ENCODE measurements at regions not wholly inside any gene's neighbourhood (a gene's known extent, or its start where the extent isn't known, plus 50 kb on each side); places are given as distances from the start of the nearest gene placed in this dataset.

DNA sequence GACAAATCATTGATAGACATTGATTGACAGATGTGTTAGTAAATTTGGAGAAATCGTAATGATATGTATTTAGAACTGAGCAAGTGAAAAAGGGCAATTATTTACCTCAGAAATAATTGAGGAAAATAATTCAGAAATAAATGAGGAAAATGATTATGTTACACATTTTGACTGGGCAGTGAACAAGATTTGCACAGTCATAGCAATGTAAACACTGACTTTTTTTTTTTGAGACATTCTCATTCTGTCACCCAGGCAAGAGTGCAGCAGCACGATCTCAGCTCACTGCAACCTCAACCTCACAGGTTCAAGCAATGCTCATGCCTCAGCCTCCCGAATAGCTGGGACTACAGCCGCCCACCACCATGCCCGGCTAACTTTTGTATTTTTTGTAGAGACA lies 211.7 kb downstream of the SP3 start:
- H3K27ac Mint-ChIP-seq = no peak overlapping the region
- intact Hi-C loops (cut with micrococcal nuclease) = no loop called here
- H3K4me1 Mint-ChIP-seq (ENCODE audit: low read depth) = no peaks in the 10 kb centered on the region
- no peaks in the 10 kb centered on the region for H3K9me3 Mint-ChIP-seq
- no peak overlapping the region for H3K4me3 Mint-ChIP-seq (ENCODE audit: low read depth)
- H3K36me3 Mint-ChIP-seq (ENCODE audit: low read depth) = no peaks in the 10 kb centered on the region
- DNase-seq (ENCODE audit: low spot score) = no peak
- H3K27me3 Mint-ChIP-seq (ENCODE audit: low read depth) = peaks cover 10% of the 10 kb centered on the region

- peaks cover 13% of the 10 kb centered on the region for H3K27me3 Mint-ChIP-seq (ENCODE audit: low read depth)
- no peak for DNase-seq (ENCODE audit: low spot score)
- no peak overlapping the region for H3K27ac Mint-ChIP-seq
- no peaks in the 10 kb centered on the region for H3K9me3 Mint-ChIP-seq
- intact Hi-C loops (cut with micrococcal nuclease) = no loop called here
- H3K4me1 Mint-ChIP-seq (ENCODE audit: low read depth) = no peaks in the 10 kb centered on the region
- no peak overlapping the region for H3K4me3 Mint-ChIP-seq (ENCODE audit: low read depth)
- no peaks in the 10 kb centered on the region for H3K36me3 Mint-ChIP-seq (ENCODE audit: low read depth)
Observed at GRCh38 chr2:173754165-173754564, 211.0 kb downstream of the SP3 start.

- no peak overlapping the region for H3K4me3 Mint-ChIP-seq (ENCODE audit: low read depth)
- H3K27ac Mint-ChIP-seq = no peak overlapping the region
- H3K4me1 Mint-ChIP-seq (ENCODE audit: low read depth) = no peaks in the 10 kb centered on the region
- H3K27me3 Mint-ChIP-seq (ENCODE audit: low read depth) = peaks cover 11% of the 10 kb centered on the region
- H3K9me3 Mint-ChIP-seq = no peaks in the 10 kb centered on the region
- no peaks in the 10 kb centered on the region for H3K36me3 Mint-ChIP-seq (ENCODE audit: low read depth)
- intact Hi-C loops (cut with micrococcal nuclease) = no loop called here
- no peak for DNase-seq (ENCODE audit: low spot score)
Observed at GRCh38 chr2:173754837-173755236, 210.3 kb downstream of the SP3 start.

GRCh38 chr2:173755798-173756197 lies 209.4 kb downstream of the SP3 start:
- no peak overlapping the region for H3K4me3 Mint-ChIP-seq (ENCODE audit: low read depth)
- peaks cover 8% of the 10 kb centered on the region for H3K27me3 Mint-ChIP-seq (ENCODE audit: low read depth)
- no peaks in the 10 kb centered on the region for H3K36me3 Mint-ChIP-seq (ENCODE audit: low read depth)
- H3K9me3 Mint-ChIP-seq = no peaks in the 10 kb centered on the region
- H3K4me1 Mint-ChIP-seq (ENCODE audit: low read depth) = no peaks in the 10 kb centered on the region
- intact Hi-C loops (cut with micrococcal nuclease) = no loop called here
- no peak for DNase-seq (ENCODE audit: low spot score)
- H3K27ac Mint-ChIP-seq = no peak overlapping the region

DNA sequence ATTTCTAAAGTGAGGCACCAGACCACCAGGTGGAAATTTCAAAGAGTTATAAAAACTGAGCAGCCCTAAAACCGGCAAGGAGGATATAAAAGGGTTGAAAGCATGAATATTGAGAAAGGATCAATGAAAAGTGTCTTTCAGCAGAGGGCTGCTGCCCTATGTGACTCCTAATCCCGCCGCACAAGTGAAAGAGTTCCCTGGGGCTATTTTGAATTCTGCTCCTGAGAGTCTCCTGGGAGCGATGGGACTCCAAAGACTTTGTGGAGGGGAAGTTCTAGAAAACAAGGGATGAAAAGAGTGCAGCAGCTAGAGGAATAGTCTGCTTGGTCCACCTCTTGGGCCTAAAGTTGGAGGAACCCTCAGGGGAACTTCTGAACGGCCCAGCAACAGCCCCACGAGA lies 205.2 kb downstream of the SP3 start:
- Mint-ChIP-seq H3K4me1 (ENCODE audit: low read depth) (no peaks in the 10 kb centered on the region), H3K9me3 (no peaks in the 10 kb centered on the region), H3K36me3 (ENCODE audit: low read depth) (no peaks in the 10 kb centered on the region), H3K27me3 (ENCODE audit: low read depth) (peaks cover 8% of the 10 kb centered on the region), H3K27ac (no peak overlapping the region), H3K4me3 (ENCODE audit: low read depth) (no peak overlapping the region)
- intact Hi-C loops (cut with micrococcal nuclease) = no loop called here
- no peak for DNase-seq (ENCODE audit: low spot score)

GRCh38 chr2:173760553-173760952 lies 204.6 kb downstream of the SP3 start:
- intact Hi-C loops (cut with micrococcal nuclease) = no loop called here
- DNase-seq (ENCODE audit: low spot score) = no peak
- Mint-ChIP-seq H3K27me3 (ENCODE audit: low read depth) (peaks cover 8% of the 10 kb centered on the region), H3K27ac (no peak overlapping the region), H3K9me3 (no peaks in the 10 kb centered on the region), H3K36me3 (ENCODE audit: low read depth) (no peaks in the 10 kb centered on the region), H3K4me3 (ENCODE audit: low read depth) (no peak overlapping the region), H3K4me1 (ENCODE audit: low read depth) (no peaks in the 10 kb centered on the region)

DNA sequence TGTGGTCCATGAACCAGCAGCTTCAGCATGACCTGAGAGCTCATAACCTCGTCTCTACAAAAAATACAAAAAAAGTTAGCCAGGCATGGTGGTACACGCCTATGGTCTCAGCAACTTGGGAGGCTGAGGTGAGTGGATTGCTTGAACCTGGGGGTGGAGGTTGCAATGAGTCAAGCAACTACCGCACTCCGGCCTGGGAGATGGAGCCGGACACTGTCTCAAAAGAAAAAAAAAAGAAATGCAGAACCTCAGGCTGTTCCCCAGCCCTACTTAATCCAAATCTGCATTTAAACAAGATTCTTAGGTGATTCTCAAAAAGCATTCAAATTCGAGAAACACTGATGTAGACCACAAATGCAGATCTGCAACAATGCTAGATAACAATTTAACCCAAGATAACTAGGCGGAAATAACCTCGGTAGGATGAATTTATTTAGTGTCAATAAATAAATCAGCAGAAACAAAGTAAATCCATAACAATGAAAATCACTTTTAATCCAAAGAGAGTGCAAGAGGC lies 203.5 kb downstream of the SP3 start:
- Mint-ChIP-seq H3K27me3 (ENCODE audit: low read depth) (peaks cover 8% of the 10 kb centered on the region), H3K4me1 (ENCODE audit: low read depth) (no peaks in the 10 kb centered on the region), H3K9me3 (no peaks in the 10 kb centered on the region), H3K27ac (no peak overlapping the region), H3K36me3 (ENCODE audit: low read depth) (no peaks in the 10 kb centered on the region), H3K4me3 (ENCODE audit: low read depth) (no peak overlapping the region)
- intact Hi-C loops (cut with micrococcal nuclease) = no loop called here
- DNase-seq (ENCODE audit: low spot score) = no peak

GRCh38 chr2:173762221-173762620 lies 203.0 kb downstream of the SP3 start:
- Mint-ChIP-seq H3K27ac (no peak overlapping the region), H3K9me3 (no peaks in the 10 kb centered on the region), H3K36me3 (ENCODE audit: low read depth) (no peaks in the 10 kb centered on the region), H3K27me3 (ENCODE audit: low read depth) (peaks cover 10% of the 10 kb centered on the region), H3K4me3 (ENCODE audit: low read depth) (no peak overlapping the region), H3K4me1 (ENCODE audit: low read depth) (no peaks in the 10 kb centered on the region)
- intact Hi-C loops (cut with micrococcal nuclease) = no loop called here
- no peak for DNase-seq (ENCODE audit: low spot score)

GRCh38 chr2:173762864-173763263 lies 202.3 kb downstream of the SP3 start:
- H3K27ac Mint-ChIP-seq = no peak overlapping the region
- H3K9me3 Mint-ChIP-seq = no peaks in the 10 kb centered on the region
- peaks cover 10% of the 10 kb centered on the region for H3K27me3 Mint-ChIP-seq (ENCODE audit: low read depth)
- intact Hi-C loops (cut with micrococcal nuclease) = no loop called here
- no peak overlapping the region for H3K4me3 Mint-ChIP-seq (ENCODE audit: low read depth)
- no peaks in the 10 kb centered on the region for H3K4me1 Mint-ChIP-seq (ENCODE audit: low read depth)
- H3K36me3 Mint-ChIP-seq (ENCODE audit: low read depth) = no peaks in the 10 kb centered on the region
- DNase-seq (ENCODE audit: low spot score) = no peak

- Mint-ChIP-seq H3K27me3 (ENCODE audit: low read depth) (peaks cover 10% of the 10 kb centered on the region), H3K27ac (no peak overlapping the region), H3K4me3 (ENCODE audit: low read depth) (no peak overlapping the region), H3K36me3 (ENCODE audit: low read depth) (no peaks in the 10 kb centered on the region), H3K9me3 (no peaks in the 10 kb centered on the region), H3K4me1 (ENCODE audit: low read depth) (no peaks in the 10 kb centered on the region)
- intact Hi-C loops (cut with micrococcal nuclease) = no loop called here
- no peak for DNase-seq (ENCODE audit: low spot score)
Observed at GRCh38 chr2:173763641-173764040, 201.5 kb downstream of the SP3 start.

- H3K4me3 Mint-ChIP-seq (ENCODE audit: low read depth) = no peak overlapping the region
- intact Hi-C loops (cut with micrococcal nuclease) = no loop called here
- H3K4me1 Mint-ChIP-seq (ENCODE audit: low read depth) = no peaks in the 10 kb centered on the region
- peaks cover 7% of the 10 kb centered on the region for H3K27me3 Mint-ChIP-seq (ENCODE audit: low read depth)
- no peaks in the 10 kb centered on the region for H3K9me3 Mint-ChIP-seq
- H3K36me3 Mint-ChIP-seq (ENCODE audit: low read depth) = no peaks in the 10 kb centered on the region
- DNase-seq (ENCODE audit: low spot score) = no peak
- H3K27ac Mint-ChIP-seq = no peak overlapping the region
Observed at GRCh38 chr2:173764094-173764493, 201.1 kb downstream of the SP3 start.

- H3K4me3 Mint-ChIP-seq (ENCODE audit: low read depth) = no peak overlapping the region
- H3K27me3 Mint-ChIP-seq (ENCODE audit: low read depth) = peaks cover 9% of the 10 kb centered on the region
- intact Hi-C loops (cut with micrococcal nuclease) = no loop called here
Observed at GRCh38 chr2:173766537-173767289, 198.5 kb downstream of the SP3 start.

DNA sequence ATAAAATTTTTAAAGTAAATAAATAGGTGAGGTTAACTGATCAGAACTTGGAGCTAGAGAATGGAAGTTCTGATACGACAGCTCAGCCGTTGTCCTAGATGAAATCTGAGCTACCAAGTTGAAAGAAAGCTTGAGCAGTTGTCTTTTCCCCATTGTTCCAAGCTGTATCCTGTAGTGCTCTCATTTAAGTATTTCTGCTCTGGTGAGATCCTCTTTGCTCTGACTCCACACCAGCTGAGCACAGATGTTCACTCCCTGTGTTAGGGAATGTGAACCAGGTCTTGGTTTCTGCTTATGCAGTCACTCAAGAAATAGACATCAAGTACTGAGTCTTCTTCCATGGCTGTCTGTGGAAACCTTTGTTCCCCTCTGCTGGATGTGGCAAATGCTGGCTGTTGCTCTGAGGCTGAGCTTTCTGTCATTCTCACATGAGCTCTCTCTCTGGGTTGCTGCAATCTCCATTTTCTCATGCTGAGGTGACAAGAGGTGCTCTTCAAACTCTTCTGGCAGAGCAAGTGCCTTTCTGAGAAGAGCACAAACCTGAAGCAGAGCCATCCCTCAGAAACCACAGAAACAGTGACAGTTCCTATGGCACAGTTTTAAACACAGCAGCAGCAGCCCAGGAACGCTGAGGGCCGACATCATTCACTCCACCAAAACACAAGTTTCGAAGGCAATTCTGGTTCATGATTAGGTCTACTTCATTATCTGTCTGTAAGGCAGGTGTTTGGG lies 194.1 kb downstream of the SP3 start:
- Mint-ChIP-seq H3K4me3 (ENCODE audit: low read depth) (no peak overlapping the region), H3K27ac (no peak overlapping the region), H3K9me3 (no peaks in the 10 kb centered on the region), H3K4me1 (ENCODE audit: low read depth) (no peaks in the 10 kb centered on the region), H3K36me3 (ENCODE audit: low read depth) (no peaks in the 10 kb centered on the region), H3K27me3 (ENCODE audit: low read depth) (peaks cover 7% of the 10 kb centered on the region)
- no peak for DNase-seq (ENCODE audit: low spot score)
- intact Hi-C loops (cut with micrococcal nuclease) = no loop called here

More at GRCh38 chr2:173766537-173767289, 198.5 kb downstream of the SP3 start:
- Mint-ChIP-seq H3K9me3 (no peaks in the 10 kb centered on the region), H3K4me1 (ENCODE audit: low read depth) (no peaks in the 10 kb centered on the region), H3K36me3 (ENCODE audit: low read depth) (no peaks in the 10 kb centered on the region), H3K27ac (no peak overlapping the region)
- no peak for DNase-seq (ENCODE audit: low spot score)
